GM18511 (cell line): ENCODE measurements at regions not wholly inside any gene's neighbourhood (a gene's known extent, or its start where the extent isn't known, plus 50 kb on each side); places are given as distances from the start of the nearest gene placed in this dataset.
A peak's percentile ranks its signal among the peaks of the same experiment; 100 is the strongest.
"Not testable (repeated sequence)": the region's sequence is repeated elsewhere in the genome, so short reads cannot be mapped to it uniquely, and the experiment has no call there.

Experiments used
- ATAC-seq: cut with Tn5 transposase; IDR thresholded peaks from one replicate; pipeline ENCODE4 v1.9.1; 2021; ENCODE audit warnings: mild to moderate bottlenecking, moderate library complexity; ENCODE audit not compliant: unreplicated experiment

GRCh38 chr5:103389357-103389756, 130.8 kb downstream of the MACIR start:
- no peak for ATAC-seq

GRCh38 chr5:103385722-103386121, 127.2 kb downstream of the MACIR start:
- no peak for ATAC-seq

GRCh38 chr5:103377638-103378037, 119.1 kb downstream of the MACIR start:
- ATAC-seq: not testable (repeated sequence)

- no peak for ATAC-seq
Observed at GRCh38 chr5:103375863-103376591, 117.5 kb downstream of the MACIR start.

GRCh38 chr5:103375350-103375749, 116.8 kb downstream of the MACIR start:
- no peak for ATAC-seq

GRCh38 chr5:103374473-103374963, 116.0 kb downstream of the MACIR start:
- no peak for ATAC-seq

GRCh38 chr5:103373597-103374472, 115.3 kb downstream of the MACIR start:
- no peak for ATAC-seq

- ATAC-seq: no peak
Observed at GRCh38 chr5:103371046-103371607, 112.6 kb downstream of the MACIR start.

- ATAC-seq: no peak
Observed at GRCh38 chr5:103369125-103370120, 110.9 kb downstream of the MACIR start.

- no peak for ATAC-seq
Observed at GRCh38 chr5:103367702-103368101, 109.1 kb downstream of the MACIR start.

- ATAC-seq: no peak
Observed at GRCh38 chr5:103366918-103367549, 108.5 kb downstream of the MACIR start.

GRCh38 chr5:103364074-103364473, 105.5 kb downstream of the MACIR start:
- ATAC-seq: no peak

- no peak for ATAC-seq
Observed at GRCh38 chr5:103362211-103362610, 103.6 kb downstream of the MACIR start.

- ATAC-seq: no peak
Observed at GRCh38 chr5:103360475-103360874, 101.9 kb downstream of the MACIR start.

GRCh38 chr5:103358305-103358995, 99.9 kb downstream of the MACIR start:
- ATAC-seq: no peak

- no peak for ATAC-seq
Observed at GRCh38 chr5:103357636-103358035, 99.1 kb downstream of the MACIR start.

- peak; percentile 65 for ATAC-seq
Observed at GRCh38 chr5:103356350-103357091, 98.0 kb downstream of the MACIR start.

- ATAC-seq: no peak
Observed at GRCh38 chr5:103355579-103355978, 97.0 kb downstream of the MACIR start.

GRCh38 chr5:103354446-103354845, 95.9 kb downstream of the MACIR start:
- no peak for ATAC-seq
